Right renal cortex interstitium (tissue), 3 donors: ENCODE measurements at regions not wholly inside any gene's neighbourhood (a gene's known extent, or its start where the extent isn't known, plus 50 kb on each side); places are given as distances from the start of the nearest gene placed in this dataset.
"Not testable (repeated sequence)": the region's sequence is repeated elsewhere in the genome, so short reads cannot be mapped to it uniquely, and the experiment has no call there.

ENCODE experiments used
- DNase-seq, 3 donors: peaks; one replicate each; pipeline ENCODE4 v3.0.0-alpha.2; 2013; ENCODE audit warnings: low read depth in 3 of 3, low spot score in 2 of 3

GRCh38 chr20:48148020-48148419, 362.7 kb upstream of the SULF2 start:
- DNase-seq: no peak

GRCh38 chr20:48147311-48147710, 362.0 kb upstream of the SULF2 start:
- no peak for DNase-seq

- DNase-seq: no peak
Observed at GRCh38 chr20:48146877-48147276, 361.6 kb upstream of the SULF2 start.

DNA sequence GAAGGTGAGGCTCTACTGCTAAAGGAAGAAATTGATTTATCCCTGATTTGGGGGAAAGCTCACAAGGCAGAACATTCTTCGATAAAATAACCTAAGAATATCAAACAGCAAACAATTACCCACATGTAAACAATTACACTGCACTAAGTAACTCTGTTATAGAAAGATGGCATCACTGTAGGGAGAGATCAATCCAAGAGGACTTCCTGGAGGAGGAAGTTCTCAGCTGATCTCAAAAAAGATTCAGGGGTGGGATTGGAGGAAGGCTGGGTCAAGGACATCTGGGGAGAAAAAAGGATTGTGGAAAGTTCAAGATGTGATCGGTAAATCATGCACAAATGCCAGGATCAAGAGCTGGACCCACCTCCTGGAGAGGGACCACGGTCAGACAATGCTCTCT, 361.0 kb upstream of the SULF2 start:
- DNase-seq: no peak

DNA sequence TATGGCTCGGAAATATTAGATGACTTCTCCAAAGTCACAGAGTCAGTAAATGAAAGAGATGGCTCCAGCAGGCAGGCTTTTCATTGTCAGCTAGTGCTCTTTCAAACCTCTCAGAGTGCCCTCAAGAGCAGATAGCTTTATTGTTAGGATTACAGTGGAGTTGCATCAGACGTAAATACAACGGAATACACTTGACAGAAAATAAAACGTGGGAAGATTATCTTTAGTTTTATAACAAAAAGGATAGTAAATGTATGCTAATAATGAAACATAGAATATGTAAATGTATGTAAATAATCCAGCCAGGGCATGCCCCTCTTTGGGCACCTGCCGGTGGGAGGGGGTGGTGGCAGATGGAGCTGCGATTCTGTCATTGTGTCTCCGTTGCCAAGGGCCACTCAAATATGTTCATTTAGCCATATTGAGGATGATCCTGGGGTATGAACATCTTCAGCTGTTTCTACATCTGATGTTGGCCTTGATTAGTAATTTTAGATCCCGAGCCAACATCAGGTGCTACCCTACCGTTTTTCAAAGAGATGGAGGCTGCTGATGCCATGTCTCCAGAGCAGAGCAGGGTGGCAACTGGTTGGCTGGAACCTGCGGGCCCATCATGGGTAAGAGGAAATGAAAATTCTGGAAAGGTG, 358.3 kb upstream of the SULF2 start:
- no peak for DNase-seq

GRCh38 chr20:48142516-48142773, 357.2 kb upstream of the SULF2 start:
- DNase-seq: no peak

DNA sequence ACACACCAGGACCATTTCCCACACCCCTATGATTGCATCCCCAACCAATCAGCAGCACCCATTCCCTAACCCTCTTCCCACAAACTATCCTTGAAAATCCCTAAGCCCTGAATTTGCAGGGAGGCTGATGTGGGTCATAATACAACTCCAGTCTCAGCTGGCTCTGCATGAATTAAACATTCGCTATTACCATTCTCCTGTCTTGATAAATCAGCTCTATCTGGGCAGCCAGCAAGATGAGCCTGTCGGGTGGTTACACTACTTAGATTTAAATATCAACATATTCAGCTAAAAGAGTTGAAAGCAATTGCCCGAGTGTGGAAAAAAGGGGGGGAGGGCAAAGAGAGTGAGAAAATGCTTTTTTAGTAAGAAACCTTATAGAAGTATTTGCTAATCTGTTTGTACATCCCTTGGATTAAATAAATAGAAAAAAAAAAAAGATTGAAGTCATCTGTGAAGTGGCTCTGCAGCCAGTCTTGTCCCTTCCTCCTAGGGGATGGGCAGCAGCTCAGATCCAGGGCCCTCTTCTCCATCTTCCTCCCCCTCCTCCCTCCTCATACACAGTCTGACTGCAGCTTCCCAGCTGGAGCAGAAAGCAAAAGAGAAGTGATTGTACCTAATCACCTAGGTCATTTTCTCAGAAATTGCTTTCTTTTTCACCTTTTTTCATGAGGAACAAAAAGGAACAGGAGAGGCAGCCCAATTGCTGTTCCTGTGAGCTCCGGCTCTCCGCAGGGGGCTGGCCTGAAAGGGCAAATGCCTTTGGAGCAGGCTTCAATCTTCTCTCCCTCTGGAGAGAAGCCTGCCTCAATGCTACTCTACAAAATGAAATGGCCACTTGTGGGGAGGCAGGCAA, 356.6 kb upstream of the SULF2 start:
- no peak for DNase-seq

GRCh38 chr20:48139262-48140041, 354.2 kb upstream of the SULF2 start:
- no peak for DNase-seq

GRCh38 chr20:48132834-48133233, 347.6 kb upstream of the SULF2 start:
- DNase-seq: no peak

- DNase-seq: peak in 1 of 3 donors; percentile 54
Observed at GRCh38 chr20:48131581-48131980, 346.3 kb upstream of the SULF2 start.

DNA sequence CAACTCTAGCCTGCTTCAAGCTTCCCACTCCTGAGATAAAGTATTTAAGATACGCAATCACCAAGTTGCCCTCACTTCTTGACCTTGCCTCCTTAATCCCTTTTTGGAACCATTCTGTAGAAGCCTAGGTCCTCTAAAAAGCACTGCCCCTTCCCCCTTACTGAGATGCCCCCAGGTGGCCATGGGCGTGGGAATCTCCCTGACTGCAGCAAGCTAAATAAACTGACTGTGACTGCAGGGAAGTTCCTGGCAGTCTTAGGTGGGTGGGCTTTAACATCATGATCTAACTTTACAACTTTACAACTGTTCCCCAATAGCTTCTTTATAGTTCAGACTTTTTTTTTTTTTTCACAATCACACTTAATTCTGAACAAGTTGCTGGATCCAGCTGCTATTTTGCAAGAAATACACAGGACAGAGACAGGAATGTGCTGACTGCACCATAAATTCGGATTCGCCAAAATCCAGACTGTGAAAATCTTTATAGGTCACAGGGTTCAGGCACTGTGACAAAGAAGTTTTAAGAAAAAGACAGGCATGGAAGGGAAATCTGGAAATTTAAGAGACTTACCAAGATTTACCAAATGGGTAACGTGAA, 344.2 kb upstream of the SULF2 start:
- peak in 1 of 3 donors; percentile 16 for DNase-seq

GRCh38 chr20:48128436-48128835, 343.2 kb upstream of the SULF2 start:
- DNase-seq: no peak

- not testable (repeated sequence) for DNase-seq
Observed at GRCh38 chr20:48127964-48128363, 342.7 kb upstream of the SULF2 start.

DNA sequence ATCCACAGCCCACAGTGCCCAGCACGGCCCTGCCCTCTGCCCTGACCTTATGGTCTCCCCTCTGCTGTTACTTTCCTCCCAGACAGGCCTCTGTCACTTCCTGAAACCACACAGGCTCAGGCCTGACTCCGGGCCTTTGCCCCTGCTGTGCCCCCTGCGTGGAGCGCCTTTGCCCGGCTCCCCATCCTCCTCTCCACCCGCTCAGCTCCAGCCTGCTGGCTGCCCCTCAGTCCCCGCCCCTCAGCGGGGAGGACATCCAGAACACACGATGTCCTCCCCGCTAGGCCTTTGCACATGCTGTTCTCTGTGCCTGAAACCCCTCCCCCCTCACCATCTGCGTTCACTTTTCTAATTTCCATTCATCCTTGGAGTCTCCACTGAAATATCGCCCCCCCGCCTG, 341.9 kb upstream of the SULF2 start:
- DNase-seq: not testable (repeated sequence)

GRCh38 chr20:48126227-48126740, 341.0 kb upstream of the SULF2 start:
- DNase-seq: peak in 1 of 3 donors; percentile 24

GRCh38 chr20:48124960-48125359, 339.7 kb upstream of the SULF2 start:
- no peak for DNase-seq

GRCh38 chr20:48124181-48124782, 339.0 kb upstream of the SULF2 start:
- no peak for DNase-seq

- DNase-seq: no peak
Observed at GRCh38 chr20:48120120-48120519, 334.8 kb upstream of the SULF2 start.

DNA sequence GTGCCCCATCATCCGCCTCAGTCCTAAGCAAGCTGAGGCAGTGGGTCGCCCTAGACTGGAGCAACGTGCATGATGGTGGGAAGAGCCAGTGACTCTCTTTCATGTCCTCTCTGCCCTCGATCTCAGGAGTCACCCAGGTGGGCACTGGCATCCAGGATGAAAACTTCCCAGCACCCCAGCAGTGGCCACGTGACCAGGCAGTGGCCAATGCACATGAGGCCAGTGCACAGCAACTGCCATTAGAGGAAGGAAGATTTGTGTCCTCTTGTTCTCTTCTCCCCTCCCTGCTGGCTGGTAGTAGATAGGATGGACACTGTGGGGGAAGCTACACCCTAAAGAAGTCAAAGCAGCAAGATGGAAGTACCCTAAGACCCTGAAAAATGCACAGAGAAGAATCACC, 334.1 kb upstream of the SULF2 start:
- not testable (repeated sequence) for DNase-seq

- DNase-seq: no peak
Observed at GRCh38 chr20:48115502-48115901, 330.2 kb upstream of the SULF2 start.

GRCh38 chr20:48107560-48107959, 322.3 kb upstream of the SULF2 start:
- no peak for DNase-seq
